ENCODE measurements at regions not wholly inside any gene's neighbourhood (a gene's known extent, or its start where the extent isn't known, plus 50 kb on each side); places are given as distances from the start of the nearest gene placed in this dataset.

- CTCF ChIA-PET = no interaction called here
Measured at GRCh38 chr5:68777135-68777534, 316.7 kb upstream of the SLC30A5 start.

GRCh38 chr5:68778484-68778883 lies 315.3 kb upstream of the SLC30A5 start:
- no peak overlapping the region for H3K9ac ChIP-seq
- no peaks in the 10 kb centered on the region for H3K79me2 ChIP-seq (ENCODE audit: insufficient read depth)
- H3K9me3 ChIP-seq = no peaks in the 10 kb centered on the region
- no peak for DNase-seq
- no peaks in the 10 kb centered on the region for H3K4me1 ChIP-seq (ENCODE audit: control insufficient read depth in 1 of 2, insufficient read depth in 2 of 2, low read depth in 1 of 2, low read length in 1 of 2)
- H2AFZ ChIP-seq (ENCODE audit: low read depth) = no peak overlapping the region
- H3K4me2 ChIP-seq = no peak overlapping the region
- TF ChIP-seq CHD2 (IDR thresholded peaks at IDR 0.05; ENCODE audit: low read length, partially characterized antibody) = no peak
- TF ChIP-seq GABPA (IDR thresholded peaks at IDR 0.05; ENCODE audit: low read depth) = no peak
- TF ChIP-seq MEF2A (IDR thresholded peaks at IDR 0.05; ENCODE audit: borderline replicate concordance, low read depth) = no peak
- TF ChIP-seq, protein P1, sequence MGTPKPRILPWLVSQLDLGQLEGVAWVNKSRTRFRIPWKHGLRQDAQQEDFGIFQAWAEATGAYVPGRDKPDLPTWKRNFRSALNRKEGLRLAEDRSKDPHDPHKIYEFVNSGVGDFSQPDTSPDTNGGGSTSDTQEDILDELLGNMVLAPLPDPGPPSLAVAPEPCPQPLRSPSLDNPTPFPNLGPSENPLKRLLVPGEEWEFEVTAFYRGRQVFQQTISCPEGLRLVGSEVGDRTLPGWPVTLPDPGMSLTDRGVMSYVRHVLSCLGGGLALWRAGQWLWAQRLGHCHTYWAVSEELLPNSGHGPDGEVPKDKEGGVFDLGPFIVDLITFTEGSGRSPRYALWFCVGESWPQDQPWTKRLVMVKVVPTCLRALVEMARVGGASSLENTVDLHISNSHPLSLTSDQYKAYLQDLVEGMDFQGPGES (IDR thresholded peaks at IDR 0.05; ENCODE audit: low read depth, low read length) = no peak
- TF ChIP-seq TEAD4 (IDR thresholded peaks at IDR 0.05; ENCODE audit: borderline replicate concordance, insufficient read depth) = no peak
- TF ChIP-seq, protein P2, sequence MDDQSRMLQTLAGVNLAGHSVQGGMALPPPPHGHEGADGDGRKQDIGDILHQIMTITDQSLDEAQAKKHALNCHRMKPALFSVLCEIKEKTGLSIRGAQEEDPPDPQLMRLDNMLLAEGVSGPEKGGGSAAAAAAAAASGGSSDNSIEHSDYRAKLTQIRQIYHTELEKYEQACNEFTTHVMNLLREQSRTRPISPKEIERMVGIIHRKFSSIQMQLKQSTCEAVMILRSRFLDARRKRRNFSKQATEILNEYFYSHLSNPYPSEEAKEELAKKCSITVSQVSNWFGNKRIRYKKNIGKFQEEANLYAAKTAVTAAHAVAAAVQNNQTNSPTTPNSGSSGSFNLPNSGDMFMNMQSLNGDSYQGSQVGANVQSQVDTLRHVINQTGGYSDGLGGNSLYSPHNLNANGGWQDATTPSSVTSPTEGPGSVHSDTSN (IDR thresholded peaks at IDR 0.05) = no peak
- no peak for TF ChIP-seq YY1 (IDR thresholded peaks at IDR 0.05; ENCODE audit: low read depth)
- no peak for TF ChIP-seq NRF1 (IDR thresholded peaks at IDR 0.05; ENCODE audit: low read depth, low read length)
- TF ChIP-seq, protein P3, sequence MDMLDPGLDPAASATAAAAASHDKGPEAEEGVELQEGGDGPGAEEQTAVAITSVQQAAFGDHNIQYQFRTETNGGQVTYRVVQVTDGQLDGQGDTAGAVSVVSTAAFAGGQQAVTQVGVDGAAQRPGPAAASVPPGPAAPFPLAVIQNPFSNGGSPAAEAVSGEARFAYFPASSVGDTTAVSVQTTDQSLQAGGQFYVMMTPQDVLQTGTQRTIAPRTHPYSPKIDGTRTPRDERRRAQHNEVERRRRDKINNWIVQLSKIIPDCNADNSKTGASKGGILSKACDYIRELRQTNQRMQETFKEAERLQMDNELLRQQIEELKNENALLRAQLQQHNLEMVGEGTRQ (IDR thresholded peaks at IDR 0.05; ENCODE audit: borderline replicate concordance, low read depth, low read length) = no peak
- TF ChIP-seq, protein P4, sequence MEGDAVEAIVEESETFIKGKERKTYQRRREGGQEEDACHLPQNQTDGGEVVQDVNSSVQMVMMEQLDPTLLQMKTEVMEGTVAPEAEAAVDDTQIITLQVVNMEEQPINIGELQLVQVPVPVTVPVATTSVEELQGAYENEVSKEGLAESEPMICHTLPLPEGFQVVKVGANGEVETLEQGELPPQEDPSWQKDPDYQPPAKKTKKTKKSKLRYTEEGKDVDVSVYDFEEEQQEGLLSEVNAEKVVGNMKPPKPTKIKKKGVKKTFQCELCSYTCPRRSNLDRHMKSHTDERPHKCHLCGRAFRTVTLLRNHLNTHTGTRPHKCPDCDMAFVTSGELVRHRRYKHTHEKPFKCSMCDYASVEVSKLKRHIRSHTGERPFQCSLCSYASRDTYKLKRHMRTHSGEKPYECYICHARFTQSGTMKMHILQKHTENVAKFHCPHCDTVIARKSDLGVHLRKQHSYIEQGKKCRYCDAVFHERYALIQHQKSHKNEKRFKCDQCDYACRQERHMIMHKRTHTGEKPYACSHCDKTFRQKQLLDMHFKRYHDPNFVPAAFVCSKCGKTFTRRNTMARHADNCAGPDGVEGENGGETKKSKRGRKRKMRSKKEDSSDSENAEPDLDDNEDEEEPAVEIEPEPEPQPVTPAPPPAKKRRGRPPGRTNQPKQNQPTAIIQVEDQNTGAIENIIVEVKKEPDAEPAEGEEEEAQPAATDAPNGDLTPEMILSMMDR (IDR thresholded peaks at IDR 0.05) = no peak
- no peak for TF ChIP-seq RXRA (IDR thresholded peaks at IDR 0.05; ENCODE audit: borderline replicate concordance, low read depth)
- H3K9me2 ChIP-seq = no peaks in the 10 kb centered on the region
- no peaks in the 10 kb centered on the region for H4K20me1 ChIP-seq (ENCODE audit: insufficient read depth)
- H3K27ac ChIP-seq (ENCODE audit: low read depth in 2 of 2, low read length in 1 of 2) = no peak overlapping the region
- no peaks in the 10 kb centered on the region for H3K27me3 ChIP-seq (ENCODE audit: insufficient read depth)
- ChIA-PET CTCF (no interaction called here), POLR2A (no interaction called here)
- H3F3A ChIP-seq (replicated peaks; ENCODE audit: insufficient read depth) = no peaks in the 10 kb centered on the region
- H3K36me3 ChIP-seq (replicated peaks in 1 of 2; ENCODE audit: control insufficient read depth in 1 of 2, insufficient read depth in 2 of 2, low read length in 1 of 2) = no peaks in the 10 kb centered on the region
- H3K4me3 ChIP-seq (ENCODE audit: low read depth in 2 of 2, low read length in 1 of 2) = no peak overlapping the region

More at GRCh38 chr5:68777135-68777534, 316.7 kb upstream of the SLC30A5 start:
- Histone ChIP-seq H3K36me3 (replicated peaks in 1 of 2; ENCODE audit: control insufficient read depth in 1 of 2, insufficient read depth in 2 of 2, low read length in 1 of 2) (no peaks in the 10 kb centered on the region), H3K4me2 (no peak overlapping the region), H3F3A (replicated peaks; ENCODE audit: insufficient read depth) (no peaks in the 10 kb centered on the region), H2AFZ (ENCODE audit: low read depth) (no peak overlapping the region), H3K9ac (no peak overlapping the region), H3K79me2 (ENCODE audit: insufficient read depth) (no peaks in the 10 kb centered on the region), H4K20me1 (ENCODE audit: insufficient read depth) (no peaks in the 10 kb centered on the region), H3K27ac (ENCODE audit: low read depth in 2 of 2, low read length in 1 of 2) (no peak overlapping the region), H3K4me3 (ENCODE audit: low read depth in 2 of 2, low read length in 1 of 2) (no peak overlapping the region), H3K9me3 (no peaks in the 10 kb centered on the region), H3K9me2 (no peaks in the 10 kb centered on the region), H3K4me1 (ENCODE audit: control insufficient read depth in 1 of 2, insufficient read depth in 2 of 2, low read depth in 1 of 2, low read length in 1 of 2) (peaks cover 0 to 8% of the 10 kb centered on the region in 2 experiments; a peak in 2 of 4 replicates), H3K27me3 (ENCODE audit: insufficient read depth) (no peaks in the 10 kb centered on the region)
- POLR2A ChIA-PET = no interaction called here
- 39% methylated on average over 2 of the region's 2 CpGs for WGBS (ENCODE audit: low lambda C conversion rate)
- DNase-seq = no peak
- TF ChIP-seq, protein P5, sequence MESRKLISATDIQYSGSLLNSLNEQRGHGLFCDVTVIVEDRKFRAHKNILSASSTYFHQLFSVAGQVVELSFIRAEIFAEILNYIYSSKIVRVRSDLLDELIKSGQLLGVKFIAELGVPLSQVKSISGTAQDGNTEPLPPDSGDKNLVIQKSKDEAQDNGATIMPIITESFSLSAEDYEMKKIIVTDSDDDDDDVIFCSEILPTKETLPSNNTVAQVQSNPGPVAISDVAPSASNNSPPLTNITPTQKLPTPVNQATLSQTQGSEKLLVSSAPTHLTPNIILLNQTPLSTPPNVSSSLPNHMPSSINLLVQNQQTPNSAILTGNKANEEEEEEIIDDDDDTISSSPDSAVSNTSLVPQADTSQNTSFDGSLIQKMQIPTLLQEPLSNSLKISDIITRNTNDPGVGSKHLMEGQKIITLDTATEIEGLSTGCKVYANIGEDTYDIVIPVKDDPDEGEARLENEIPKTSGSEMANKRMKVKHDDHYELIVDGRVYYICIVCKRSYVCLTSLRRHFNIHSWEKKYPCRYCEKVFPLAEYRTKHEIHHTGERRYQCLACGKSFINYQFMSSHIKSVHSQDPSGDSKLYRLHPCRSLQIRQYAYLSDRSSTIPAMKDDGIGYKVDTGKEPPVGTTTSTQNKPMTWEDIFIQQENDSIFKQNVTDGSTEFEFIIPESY (IDR thresholded peaks at IDR 0.05; ENCODE audit: borderline replicate concordance, low read depth) = no peak
- TF ChIP-seq NFIC (IDR thresholded peaks at IDR 0.05; ENCODE audit: borderline replicate concordance) = no peak
